Spinal cord (tissue), 9 donors: ENCODE measurements at regions not wholly inside any gene's neighbourhood (a gene's known extent, or its start where the extent isn't known, plus 50 kb on each side); places are given as distances from the start of the nearest gene placed in this dataset.
"Not testable (repeated sequence)": the region's sequence is repeated elsewhere in the genome, so short reads cannot be mapped to it uniquely, and the experiment has no call there.

Source experiments
- DNase-seq, 6 donors: peaks; one replicate each; pipeline versions ENCODE4 v3.0.0 to v3.0.0-alpha.2; 2013 to 2015; ENCODE audit warnings: low spot score in 6 of 6, low read depth in 4 of 6
- H3K27ac ChIP-seq: one replicate; pipeline ENCODE4 v1.5.1; 2013; ENCODE audit warnings: low read depth, low read length, control low read depth
- H3K27me3 ChIP-seq: one replicate; pipeline ENCODE4 v1.6.1; 2013; ENCODE audit warnings: low read length; ENCODE audit not compliant: control insufficient read depth, insufficient read depth
- H3K36me3 ChIP-seq: one replicate; pipeline ENCODE4 v1.6.1; 2013; ENCODE audit warnings: low read length; ENCODE audit not compliant: control insufficient read depth, insufficient read depth
- H3K4me1 ChIP-seq: one replicate; pipeline ENCODE4 v1.6.1; 2013; ENCODE audit warnings: low read length; ENCODE audit not compliant: control insufficient read depth, insufficient read depth
- H3K4me3 ChIP-seq: one replicate; pipeline ENCODE4 v1.5.1; 2013; ENCODE audit warnings: low read depth, low read length, control low read depth
- H3K9me3 ChIP-seq: one replicate; pipeline ENCODE4 v1.6.1; 2013; ENCODE audit warnings: low read length; ENCODE audit not compliant: control insufficient read depth, insufficient read depth
- WGBS: methylation state at CpG from one replicate; pipeline ENCODE4 v1.1.5; 2013; ENCODE audit warnings: missing lambda C conversion rate; ENCODE audit not compliant: insufficient coverage; 5-methylcytosine and 5-hydroxymethylcytosine counted together
- donor health status: healthy.

- no peak for DNase-seq
- 100% methylated on average over 4 of the region's 5 CpGs for WGBS
- H3K36me3 ChIP-seq, result no peaks in the 10 kb centered on the region
- H3K27ac ChIP-seq, result no peak overlapping the region
- H3K4me3 ChIP-seq, result no peak overlapping the region
- no peaks in the 10 kb centered on the region for H3K4me1 ChIP-seq
- H3K9me3 ChIP-seq, result no peaks in the 10 kb centered on the region
- no peaks in the 10 kb centered on the region for H3K27me3 ChIP-seq
Measured at GRCh38 chr2:19187323-19188020, 171.0 kb downstream of the OSR1 start.

DNA sequence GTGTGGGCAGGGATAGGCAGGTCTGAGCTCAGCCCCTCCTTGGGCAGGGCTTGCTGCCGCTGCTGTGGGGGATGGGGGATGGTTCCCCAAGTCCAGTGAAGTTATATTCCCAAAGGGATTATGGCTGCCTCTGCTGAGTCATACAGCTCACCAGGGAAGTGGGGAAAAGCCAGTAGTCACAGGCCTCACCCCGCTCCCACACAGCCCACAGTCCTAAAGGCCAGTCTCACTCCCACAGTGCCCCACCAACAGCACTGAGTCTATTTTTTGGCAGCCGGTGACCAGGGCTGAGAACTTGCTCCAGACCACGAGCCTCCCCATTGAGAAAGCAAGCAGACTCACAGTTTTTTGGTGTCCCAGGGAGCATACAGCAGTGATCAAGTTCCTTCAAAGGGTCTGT lies 173.3 kb downstream of the OSR1 start:
- H3K4me1 ChIP-seq, result no peaks in the 10 kb centered on the region
- no peak overlapping the region for H3K27ac ChIP-seq
- H3K36me3 ChIP-seq, result no peaks in the 10 kb centered on the region
- peaks cover 3% of the 10 kb centered on the region for H3K9me3 ChIP-seq
- H3K4me3 ChIP-seq, result no peak overlapping the region
- H3K27me3 ChIP-seq, result no peaks in the 10 kb centered on the region
- DNase-seq, result no peak
- 98% methylated on average over 4 of the region's 4 CpGs for WGBS

DNA sequence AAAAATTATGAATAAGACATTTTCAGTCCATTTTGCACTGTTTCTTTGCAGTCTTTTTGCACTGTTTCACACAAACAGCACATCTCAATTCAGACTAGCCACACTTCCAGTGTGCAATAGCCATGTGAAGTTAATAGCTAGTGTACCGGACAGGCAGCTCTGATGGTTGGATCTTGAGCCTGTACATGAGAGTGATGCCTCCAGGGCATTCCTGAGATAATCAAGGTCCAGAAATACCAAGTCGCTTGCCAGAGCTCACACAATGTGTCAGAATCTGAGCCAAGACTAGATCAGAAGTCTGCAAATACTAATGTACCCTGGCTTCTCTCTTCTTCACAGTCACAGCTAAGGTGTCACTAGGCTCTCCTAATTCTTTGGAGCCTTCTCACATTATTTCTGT lies 180.2 kb downstream of the OSR1 start:
- peak in 1 of 6 donors; percentile 15 for DNase-seq
- Histone ChIP-seq H3K4me3 (no peak overlapping the region), H3K36me3 (no peaks in the 10 kb centered on the region), H3K27me3 (no peaks in the 10 kb centered on the region), H3K27ac (no peak overlapping the region), H3K9me3 (peaks cover 4% of the 10 kb centered on the region), H3K4me1 (no peaks in the 10 kb centered on the region)
- WGBS, result 61% methylated on average over 1 of the region's 2 CpGs

GRCh38 chr2:19176977-19177376 lies 181.4 kb downstream of the OSR1 start:
- Histone ChIP-seq H3K9me3 (peaks cover 4% of the 10 kb centered on the region), H3K4me3 (no peak overlapping the region), H3K27ac (no peak overlapping the region), H3K36me3 (no peaks in the 10 kb centered on the region), H3K4me1 (no peaks in the 10 kb centered on the region), H3K27me3 (no peaks in the 10 kb centered on the region)
- no peak for DNase-seq
- WGBS, result 81% methylated on average over 2 of the region's 4 CpGs

DNA sequence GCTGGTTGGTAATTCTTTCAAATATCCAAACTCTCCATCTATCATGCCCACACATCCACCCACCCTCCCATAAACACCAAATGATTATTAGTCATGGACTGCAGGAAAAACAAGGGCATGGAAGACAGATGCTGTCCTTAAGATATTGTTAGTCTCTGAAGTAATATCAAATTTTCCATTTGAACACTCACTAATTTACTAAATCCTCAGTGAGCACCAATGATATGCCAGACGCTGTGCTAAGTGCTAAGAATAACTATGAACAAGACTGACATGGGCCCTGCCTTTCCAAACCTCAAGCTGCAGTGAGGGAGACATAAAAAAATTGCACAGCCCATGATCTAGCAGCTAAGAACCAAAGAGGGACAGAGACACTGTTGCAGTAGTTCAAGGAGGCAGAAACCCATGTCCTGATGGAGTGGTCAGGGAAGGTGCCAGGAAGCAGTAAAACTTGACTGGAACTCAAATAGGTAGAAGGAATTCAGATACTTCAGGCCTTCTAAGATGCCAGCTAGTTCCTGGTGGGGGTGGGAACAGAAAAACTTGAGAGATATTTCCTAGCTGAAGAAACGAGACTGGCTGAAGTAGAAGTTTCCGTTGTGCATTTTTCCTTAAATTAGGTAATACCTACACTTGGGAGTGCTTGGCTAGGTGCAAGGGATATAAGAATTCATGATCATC lies 182.1 kb downstream of the OSR1 start:
- Histone ChIP-seq H3K4me3 (no peak overlapping the region), H3K4me1 (no peaks in the 10 kb centered on the region), H3K36me3 (no peaks in the 10 kb centered on the region), H3K27me3 (no peaks in the 10 kb centered on the region), H3K9me3 (peaks cover 4% of the 10 kb centered on the region), H3K27ac (no peak overlapping the region)
- peak in 1 of 6 donors; percentile 25 for DNase-seq
- 67% methylated on average over 1 of the region's 3 CpGs for WGBS

DNA sequence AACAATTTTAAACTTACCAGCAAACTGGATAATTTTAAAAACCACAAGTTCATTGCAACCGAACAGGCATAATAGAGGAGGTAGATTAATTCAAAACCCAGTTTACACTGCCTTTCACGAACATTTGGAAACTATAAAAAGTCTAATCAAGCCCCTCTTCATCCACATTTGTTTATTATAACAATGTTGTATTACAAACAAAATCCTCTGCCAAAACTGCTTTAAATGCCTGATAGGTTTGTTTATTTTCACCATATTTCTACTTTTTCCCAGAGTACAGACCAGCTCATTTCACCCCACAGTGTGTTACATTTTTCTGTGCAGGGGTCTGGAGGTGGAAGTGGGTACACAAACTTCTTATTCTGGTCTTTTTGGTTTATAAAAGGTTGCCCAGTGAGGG lies 184.2 kb downstream of the OSR1 start:
- WGBS, result no CpG with 5 or more reads among the region's 2 CpGs
- DNase-seq, result no peak
- H3K4me1 ChIP-seq, result no peaks in the 10 kb centered on the region
- H3K36me3 ChIP-seq, result no peaks in the 10 kb centered on the region
- H3K4me3 ChIP-seq, result no peak overlapping the region
- no peak overlapping the region for H3K27ac ChIP-seq
- H3K27me3 ChIP-seq, result no peaks in the 10 kb centered on the region
- H3K9me3 ChIP-seq, result no peaks in the 10 kb centered on the region

GRCh38 chr2:19171409-19171808 lies 187.0 kb downstream of the OSR1 start:
- Histone ChIP-seq H3K27me3 (no peaks in the 10 kb centered on the region), H3K4me3 (no peak overlapping the region), H3K9me3 (no peaks in the 10 kb centered on the region), H3K4me1 (no peaks in the 10 kb centered on the region), H3K36me3 (no peaks in the 10 kb centered on the region), H3K27ac (no peak overlapping the region)
- DNase-seq, result no peak
- 83% methylated on average over 1 of the region's 1 CpG for WGBS

GRCh38 chr2:19169134-19169768 lies 189.2 kb downstream of the OSR1 start:
- Histone ChIP-seq H3K9me3 (no peaks in the 10 kb centered on the region), H3K4me1 (no peaks in the 10 kb centered on the region), H3K27ac (no peak overlapping the region), H3K36me3 (no peaks in the 10 kb centered on the region), H3K4me3 (no peak overlapping the region), H3K27me3 (no peaks in the 10 kb centered on the region)
- no CpG with 5 or more reads among the region's 2 CpGs for WGBS
- peak in 2 of 6 donors; percentile 52 to 70 for DNase-seq

GRCh38 chr2:19164099-19164498 lies 194.3 kb downstream of the OSR1 start:
- not testable (repeated sequence) for H3K27me3 ChIP-seq, DNase-seq, H3K4me1 ChIP-seq, H3K27ac ChIP-seq, H3K9me3 ChIP-seq, H3K36me3 ChIP-seq, H3K4me3 ChIP-seq
- WGBS, result 30% methylated on average over 5 of the region's 9 CpGs

GRCh38 chr2:19158896-19159295 lies 199.5 kb downstream of the OSR1 start:
- H3K4me1 ChIP-seq, result no peaks in the 10 kb centered on the region
- H3K9me3 ChIP-seq, result peaks cover 4% of the 10 kb centered on the region
- H3K36me3 ChIP-seq, result no peaks in the 10 kb centered on the region
- H3K27ac ChIP-seq, result no peak overlapping the region
- H3K4me3 ChIP-seq, result no peak overlapping the region
- no peaks in the 10 kb centered on the region for H3K27me3 ChIP-seq
- peak in 1 of 6 donors; percentile 9 for DNase-seq
- WGBS, result 70% methylated on average over 1 of the region's 4 CpGs
